Stomach (tissue), 8 donors: ENCODE measurements at regions not wholly inside any gene's neighbourhood (a gene's known extent, or its start where the extent isn't known, plus 50 kb on each side); places are given as distances from the start of the nearest gene placed in this dataset.

Experiments
- DNase-seq, 2 donors: peaks; one replicate each; pipeline versions ENCODE4 v3.0.0 to v3.0.0-alpha.2; 2013 to 2019
- H3K27ac ChIP-seq, 5 donors: fragments of 200-600 bp in 4 of 5; sonication (generic) in 4 of 5; one replicate each; pipeline ENCODE4 v1.5.1; 2013 to 2019; ENCODE audit warnings: mild to moderate bottlenecking in 1 of 5, moderate library complexity in 1 of 5
- H3K27me3 ChIP-seq, 3 donors: fragments of 200-600 bp; sonication (generic); one replicate each; pipeline ENCODE4 v1.5.1; 2017 to 2019; ENCODE audit warnings: mixed run types in 1 of 3
- H3K36me3 ChIP-seq, 4 donors: fragments of 200-600 bp; sonication (generic); 1 replicate in 3 of 4; 2 replicates in 1 of 4; pipeline ENCODE4 v1.5.1; 2016 to 2019
- H3K4me1 ChIP-seq, 4 donors: fragments of 200-600 bp; sonication (generic); one replicate each; pipeline ENCODE4 v1.5.1; 2016 to 2019
- H3K4me3 ChIP-seq, 4 donors: fragments of 200-600 bp; sonication (generic) in 3 of 4; one replicate each; pipeline ENCODE4 v1.5.1; 2016 to 2019; ENCODE audit warnings: mild to moderate bottlenecking in 1 of 4
- H3K9me3 ChIP-seq, 4 donors: fragments of 200-600 bp; sonication (generic); one replicate each; pipeline ENCODE4 v1.5.1; 2016 to 2019
- CTCF ChIP-seq, 7 experiments: fragments of 450-650 bp in 4 of 7; fragments of 200-600 bp in 3 of 7; sonication (generic) in 3 of 7; IDR thresholded peaks; one replicate each; pipeline ENCODE4 v1.5.1; 2016 to 2019; ENCODE audit warnings: antibody characterized with exemption in 7 of 7, control low read depth in 2 of 7, mild to moderate bottlenecking in 1 of 7
- EP300 ChIP-seq: sonication (generic); formaldehyde crosslinking; IDR thresholded peaks from one replicate; pipeline ENCODE4 v1.6.1; 2017; ENCODE audit warnings: antibody characterized with exemption
- POLR2A ChIP-seq, 4 donors: fragments of 450-650 bp; IDR thresholded peaks; one replicate each; pipeline ENCODE4 v1.6.1; 2016; ENCODE audit warnings: antibody characterized with exemption in 4 of 4, control low read depth in 2 of 4, mild to moderate bottlenecking in 1 of 4, moderate library complexity in 1 of 4
- POLR2AphosphoS5 ChIP-seq, 3 donors: sonication (generic); formaldehyde crosslinking; IDR thresholded peaks; one replicate each; pipeline ENCODE4 v1.6.1; 2016; ENCODE audit warnings: antibody characterized with exemption in 3 of 3
- WGBS, 5 donors: extraction: QIAGEN DNeasy Blood & Tissue Kit in 3 of 5; methylation state at CpG; one replicate each; pipeline versions ENCODE4 v1.1.5 to v1.1.7; 2013 to 2018; 5-methylcytosine and 5-hydroxymethylcytosine counted together
- intact Hi-C: fragments of 100-400 bp; cut with DNase I; formaldehyde crosslinking; loops from one replicate; pipeline ENCODE4 v1.15.1; 2023; ENCODE audit warnings: low total_unique reads
- donor health status: healthy with polysubstance abuse.
- donor health status: Bipolar disorder and iron deficiency.
- donor health status: healthy.

DNA sequence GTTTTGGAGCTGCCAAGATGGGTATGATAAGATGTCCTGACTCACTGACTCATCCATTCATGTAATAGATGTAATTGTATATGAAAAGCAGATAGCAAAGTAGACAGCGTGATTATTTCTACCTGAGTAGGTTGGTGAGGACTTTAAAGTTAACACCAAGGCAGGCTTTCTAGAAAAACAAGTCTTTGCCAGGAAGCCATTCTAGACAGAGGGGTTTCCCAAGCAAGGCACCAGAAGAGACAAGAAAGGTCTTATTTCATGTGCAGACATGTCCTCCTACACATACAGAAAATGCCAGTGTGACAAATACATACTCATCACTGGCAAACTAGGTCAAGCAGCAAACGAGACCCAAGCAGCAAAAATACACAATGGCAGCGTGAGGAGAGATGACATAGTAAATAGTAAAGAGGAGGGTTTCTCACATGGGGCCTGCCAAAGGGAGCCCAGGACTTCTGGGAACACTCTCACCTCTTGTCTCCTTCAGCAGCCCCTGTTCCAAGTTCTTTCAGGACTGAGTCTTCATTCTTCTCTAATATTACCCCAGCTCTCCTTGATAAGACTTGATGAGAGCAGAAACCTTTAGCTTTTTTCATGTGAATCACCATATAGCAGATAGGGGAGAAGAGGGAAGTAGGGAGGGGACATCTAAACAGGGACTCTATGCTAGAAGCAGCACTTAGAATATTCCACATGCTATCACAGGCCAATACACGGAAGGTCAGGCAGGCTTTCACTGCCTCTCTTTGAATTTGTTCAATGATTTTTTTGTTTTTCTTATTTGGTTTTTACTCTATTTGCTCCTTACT lies 114.6 kb upstream of the ATP1B1 start:
- intact Hi-C loops, result no loop called here
- Histone ChIP-seq H3K4me3 (no peak overlapping the region), H3K27ac (no peak overlapping the region), H3K4me1 (peaks cover 0 to 5% (median 0%) of the 10 kb centered on the region in 4 donors), H3K36me3 (no peaks in the 10 kb centered on the region), H3K9me3 (no peaks in the 10 kb centered on the region), H3K27me3 (no peaks in the 10 kb centered on the region)
- TF ChIP-seq POLR2AphosphoS5 (IDR thresholded peaks at IDR 0.05), result no peak
- TF ChIP-seq POLR2A (IDR thresholded peaks at IDR 0.05), result no peak
- 47 to 75% (median 56%) methylated on average over 4 of the region's 4 CpGs for WGBS, 5 donors
- no peak for DNase-seq

GRCh38 chr1:169001353-169001752 lies 105.1 kb upstream of the ATP1B1 start:
- H3K27ac ChIP-seq, result no peak overlapping the region
- H3K4me1 ChIP-seq, result peaks cover 0 to 11% (median 4%) of the 10 kb centered on the region in 4 donors
- no peak for DNase-seq
- no peaks in the 10 kb centered on the region for H3K9me3 ChIP-seq
- H3K4me3 ChIP-seq, result no peak overlapping the region
- 93 to 97% (median 96%) methylated on average over 5 of the region's 5 CpGs for WGBS, 5 donors
- no peaks in the 10 kb centered on the region for H3K27me3 ChIP-seq
- TF ChIP-seq POLR2A (IDR thresholded peaks at IDR 0.05), result no peak
- TF ChIP-seq EP300, result no peak
- no peak for TF ChIP-seq CTCF (IDR thresholded peaks at IDR 0.05)
- no peak for TF ChIP-seq POLR2AphosphoS5 (IDR thresholded peaks at IDR 0.05)
- no peaks in the 10 kb centered on the region for H3K36me3 ChIP-seq
- intact Hi-C loops, result no loop called here

DNA sequence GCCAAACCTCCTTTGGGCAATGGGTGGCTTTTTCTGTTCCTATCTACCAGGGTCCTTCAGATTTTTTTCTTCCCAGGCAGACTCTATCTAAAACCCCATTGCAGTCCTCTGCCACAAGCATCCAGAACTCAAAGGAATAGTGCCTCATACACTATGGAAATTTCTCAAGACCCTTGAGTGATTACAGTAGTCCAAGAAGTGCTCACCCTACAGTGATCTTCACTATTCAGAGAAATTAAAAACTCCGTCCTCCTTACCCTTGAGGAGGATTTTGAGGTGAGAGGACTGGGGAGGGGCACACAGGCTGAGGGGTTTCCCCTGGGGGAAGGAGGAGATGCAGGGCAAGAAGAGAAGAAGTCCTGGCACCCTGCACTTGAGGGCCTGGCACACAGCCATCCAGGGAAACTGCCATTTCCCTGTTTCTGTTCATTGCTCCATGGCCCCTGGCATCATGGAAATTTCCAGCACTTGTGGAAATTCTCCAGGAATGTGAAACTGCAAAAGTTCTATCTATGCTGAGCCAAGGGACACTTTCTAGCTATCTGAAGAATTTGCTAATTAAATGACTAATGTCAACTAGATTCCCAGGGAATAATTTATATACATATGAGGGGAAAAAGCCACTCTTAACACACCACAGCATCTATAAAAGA lies 102.5 kb upstream of the ATP1B1 start:
- Histone ChIP-seq H3K36me3 (no peaks in the 10 kb centered on the region), H3K9me3 (no peaks in the 10 kb centered on the region), H3K27ac (no peak overlapping the region), H3K4me3 (no peak overlapping the region), H3K4me1 (peaks cover 0 to 11% (median 4%) of the 10 kb centered on the region in 4 donors), H3K27me3 (no peaks in the 10 kb centered on the region)
- TF ChIP-seq CTCF (IDR thresholded peaks at IDR 0.05) (no peak), EP300 (no peak), POLR2A (IDR thresholded peaks at IDR 0.05) (no peak), POLR2AphosphoS5 (IDR thresholded peaks at IDR 0.05) (no peak)
- peak; percentile 41 to 61 for DNase-seq
- WGBS, 5 donors, result 82 to 96% (median 91%) methylated on average over 1 of the region's 1 CpG
- intact Hi-C loops, result no loop called here

DNA sequence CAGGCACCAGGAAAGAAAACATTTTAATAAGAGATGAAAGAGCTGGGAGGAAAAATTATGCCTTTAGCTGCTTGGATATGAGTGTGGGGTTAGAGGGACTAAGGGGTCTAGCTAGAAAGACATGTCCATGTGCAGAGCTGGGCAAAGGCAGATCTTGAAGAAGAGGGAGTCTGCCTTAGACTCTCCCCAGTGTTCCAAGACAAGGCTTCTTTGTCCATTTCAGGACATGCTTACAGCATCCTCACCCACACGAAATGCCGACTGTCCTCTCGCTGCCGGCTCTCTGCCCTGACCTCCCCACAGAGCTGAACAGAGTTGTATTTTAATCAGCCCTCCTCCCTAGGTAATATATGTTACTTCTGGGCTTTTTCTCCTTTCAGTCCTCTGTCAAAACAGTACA lies 100.7 kb upstream of the ATP1B1 start:
- H3K4me1 ChIP-seq, result peaks cover 0 to 11% (median 4%) of the 10 kb centered on the region in 4 donors
- no peak for DNase-seq
- H3K27ac ChIP-seq, result no peak overlapping the region
- no peaks in the 10 kb centered on the region for H3K9me3 ChIP-seq
- WGBS, 5 donors, result 95 to 100% (median 99%) methylated on average over 4 of the region's 4 CpGs
- H3K27me3 ChIP-seq, result no peaks in the 10 kb centered on the region
- H3K4me3 ChIP-seq, result no peak overlapping the region
- intact Hi-C loops, result no loop called here
- no peaks in the 10 kb centered on the region for H3K36me3 ChIP-seq
- no peak for TF ChIP-seq POLR2A (IDR thresholded peaks at IDR 0.05)
- no peak for TF ChIP-seq POLR2AphosphoS5 (IDR thresholded peaks at IDR 0.05)
- TF ChIP-seq CTCF (IDR thresholded peaks at IDR 0.05), result no peak
- no peak for TF ChIP-seq EP300

- Histone ChIP-seq H3K4me1 (peaks cover 0 to 1% (median 0%) of the 10 kb centered on the region in 4 donors), H3K36me3 (no peaks in the 10 kb centered on the region)
- no peak for DNase-seq
Observed at GRCh38 chr1:169009666-169010065, 96.8 kb upstream of the ATP1B1 start.

More at GRCh38 chr1:169009666-169010065, 96.8 kb upstream of the ATP1B1 start:
- no peaks in the 10 kb centered on the region for H3K27me3 ChIP-seq
- no peak overlapping the region for H3K4me3 ChIP-seq
- H3K9me3 ChIP-seq, result no peaks in the 10 kb centered on the region
- intact Hi-C loops, result no loop called here
- H3K27ac ChIP-seq, result no peak overlapping the region
- TF ChIP-seq CTCF (IDR thresholded peaks at IDR 0.05) (no peak), EP300 (no peak), POLR2AphosphoS5 (IDR thresholded peaks at IDR 0.05) (no peak)
